ENCODE measurements at regions not wholly inside any gene's neighbourhood (a gene's known extent, or its start where the extent isn't known, plus 50 kb on each side); places are given as distances from the start of the nearest gene placed in this dataset.

DNA sequence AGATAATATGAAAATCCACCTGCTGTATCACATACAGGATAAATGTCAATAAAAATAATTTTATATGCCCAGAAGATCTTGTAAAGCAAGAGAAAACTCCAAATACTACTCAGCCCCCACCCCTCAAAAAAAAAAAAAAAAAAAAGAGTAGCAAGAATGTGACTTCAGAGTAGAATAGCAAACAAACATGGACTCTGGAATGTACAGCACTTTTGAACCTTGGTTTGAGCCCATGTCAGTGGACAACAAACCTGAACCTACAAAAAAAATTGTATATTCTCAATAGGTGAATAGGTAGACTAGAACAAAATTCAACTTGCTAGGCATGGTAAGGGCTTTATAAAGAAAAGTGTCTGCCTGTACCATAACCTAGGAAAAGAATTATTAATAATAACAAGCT is 428.0 kb downstream of the SLITRK6 start:
- DNase-seq = no peak

DNA sequence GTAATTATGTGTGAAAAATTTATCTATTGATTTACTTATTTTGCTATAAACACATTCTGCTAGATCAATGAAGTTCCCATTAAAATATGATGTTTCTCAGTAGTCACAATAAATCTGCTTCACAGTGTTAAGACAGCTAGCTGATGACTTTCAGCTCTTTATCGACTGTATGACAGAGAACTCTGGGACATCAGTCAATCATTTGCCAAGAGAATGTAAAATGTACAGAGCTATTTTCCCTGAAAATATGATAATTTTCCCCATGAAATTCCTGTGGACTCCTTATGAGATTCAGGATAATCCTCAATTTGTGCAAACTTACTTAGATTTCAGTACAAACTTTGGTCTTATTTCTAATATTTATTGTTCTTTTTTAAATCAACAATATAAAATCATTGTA is 430.5 kb downstream of the SLITRK6 start:
- DNase-seq = no peak

DNA sequence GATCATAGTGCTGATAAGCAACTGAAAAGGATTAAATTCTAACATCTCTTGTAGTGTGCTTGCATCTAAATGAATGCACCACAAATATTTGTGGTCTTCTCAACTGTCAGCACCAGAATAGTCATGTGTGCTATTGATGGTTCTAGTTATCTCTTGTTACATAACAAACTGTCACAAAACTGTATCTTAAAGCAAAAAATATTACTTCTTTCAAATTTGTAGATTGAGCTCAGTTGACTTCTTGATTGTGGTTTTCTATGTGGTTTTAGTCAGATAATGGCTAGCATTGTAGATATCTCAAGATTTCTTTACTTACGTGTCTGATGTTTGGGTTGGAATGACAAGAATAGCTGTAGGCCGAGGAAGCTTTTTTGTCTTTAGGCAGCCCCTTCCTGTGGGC is 431.3 kb downstream of the SLITRK6 start:
- no peak for DNase-seq

DNA sequence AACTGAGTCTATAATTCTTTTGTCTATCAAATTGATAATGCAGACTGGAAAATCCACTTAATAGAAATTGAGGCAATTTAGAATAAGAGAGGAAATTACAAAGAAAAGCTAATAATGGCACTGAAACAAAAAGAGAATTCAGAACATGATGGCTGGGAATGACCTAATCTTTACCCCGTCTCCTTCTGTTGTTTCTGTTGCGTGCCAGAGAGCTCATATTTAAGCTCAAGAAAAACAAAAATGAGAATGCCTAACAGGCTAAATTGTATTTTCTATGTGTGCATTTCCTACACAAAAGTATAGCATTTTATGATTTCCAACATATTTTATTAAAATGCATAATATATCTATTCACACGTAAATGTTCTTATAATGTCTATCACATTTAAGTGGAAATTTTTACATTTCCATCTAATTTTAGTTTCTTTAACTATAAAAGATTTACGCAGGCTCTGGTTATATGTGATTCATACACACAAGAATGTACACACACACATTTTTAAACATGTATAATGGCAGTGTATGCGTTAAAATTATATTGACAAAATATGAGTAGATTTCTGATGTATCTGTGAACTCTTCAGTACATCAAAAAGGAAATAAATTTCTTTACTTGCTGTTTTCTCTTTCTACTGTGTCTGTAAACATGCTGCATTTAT is 432.3 kb downstream of the SLITRK6 start:
- DNase-seq = no peak

- DNase-seq = no peak
These were observed 435.7 kb downstream of the SLITRK6 start for GRCh38 chr13:85363504-85363903.

- no peak for DNase-seq
These were observed 436.2 kb downstream of the SLITRK6 start for GRCh38 chr13:85362980-85363379.

DNA sequence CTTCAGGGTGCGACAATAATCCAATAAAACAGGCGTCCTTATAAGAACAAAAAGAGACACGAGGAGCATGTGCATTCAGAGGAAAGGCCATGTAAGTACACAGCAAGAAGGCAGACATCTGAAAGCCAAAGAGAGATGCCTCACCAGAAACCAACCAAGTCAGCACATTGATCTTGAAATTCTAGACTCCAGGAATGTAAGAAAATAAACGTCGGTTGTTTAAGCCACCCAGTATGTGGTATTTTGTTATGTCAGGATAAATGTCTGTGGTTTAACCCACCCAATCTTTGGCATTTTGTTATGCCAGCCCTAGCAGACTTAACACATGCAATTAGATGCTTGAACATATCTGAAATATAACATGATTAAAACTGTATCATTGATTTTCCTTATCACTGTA is 452.0 kb downstream of the SLITRK6 start:
- DNase-seq = no peak

DNA sequence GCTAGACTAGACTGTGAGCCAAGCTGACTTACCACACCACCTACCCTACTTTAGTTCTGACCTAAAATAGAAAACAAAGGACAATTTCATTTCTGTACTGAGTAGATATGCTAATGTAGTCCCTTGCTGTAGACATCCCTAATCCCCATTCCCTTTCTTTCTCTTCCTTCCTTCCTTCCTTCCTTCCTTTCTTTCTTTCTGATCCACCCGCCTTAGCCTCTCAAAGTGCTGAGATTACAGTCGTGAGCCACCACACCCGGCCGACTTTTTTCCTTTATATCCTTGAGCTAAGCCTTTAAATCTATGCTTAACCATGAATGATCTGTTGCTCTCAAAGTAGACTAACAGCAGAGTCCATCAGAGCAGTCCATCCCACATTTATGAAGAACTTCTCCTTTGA is 465.0 kb downstream of the SLITRK6 start:
- DNase-seq = no peak

DNA sequence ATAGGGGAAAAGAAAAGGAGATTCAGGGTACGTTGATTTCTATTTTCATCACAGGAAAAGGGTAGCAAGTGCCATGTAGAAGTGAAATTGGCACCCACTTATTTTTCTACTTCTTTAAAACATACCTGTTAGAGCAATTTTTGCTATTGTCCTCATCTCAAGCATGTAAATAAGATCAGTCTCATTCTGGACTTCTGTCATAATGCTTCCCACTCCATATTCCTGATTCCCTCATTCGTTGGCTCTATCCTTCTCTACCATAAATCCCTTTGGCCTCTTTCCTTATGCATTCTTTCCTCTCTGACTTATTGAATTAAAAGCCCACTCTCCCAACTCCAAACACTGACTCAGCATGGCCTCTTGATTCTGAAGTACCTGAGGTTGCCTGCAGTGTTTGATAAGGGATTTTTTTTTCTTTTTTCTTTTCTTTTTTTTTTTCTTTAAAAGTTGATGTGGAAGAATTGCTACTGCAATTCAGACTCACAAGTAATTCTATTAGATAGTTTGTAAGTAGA is 465.7 kb downstream of the SLITRK6 start:
- no peak for DNase-seq

DNA sequence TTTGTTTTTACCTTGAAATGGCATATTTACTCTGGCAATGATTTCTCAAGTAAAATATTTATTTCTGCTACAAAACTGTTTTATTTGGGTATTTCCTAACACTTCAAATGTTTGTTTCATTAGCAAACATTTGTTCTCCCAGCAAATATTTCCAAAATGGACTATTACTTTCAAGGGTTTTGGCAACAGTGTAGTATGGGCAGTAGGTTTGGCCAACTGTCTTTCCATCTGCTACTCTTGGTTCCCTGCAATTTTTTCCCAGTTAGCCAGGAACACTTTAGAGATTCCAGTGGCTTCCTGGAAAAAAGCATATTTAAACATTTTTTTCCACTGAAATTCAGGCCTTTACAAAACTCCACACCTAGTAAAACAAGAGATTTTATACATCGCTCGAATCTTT is 466.6 kb downstream of the SLITRK6 start:
- no peak for DNase-seq

GRCh38 chr13:85321734-85322133 is 477.5 kb downstream of the SLITRK6 start:
- no peak for DNase-seq

GRCh38 chr13:85317781-85318180 is 481.4 kb downstream of the SLITRK6 start:
- DNase-seq = no peak

DNA sequence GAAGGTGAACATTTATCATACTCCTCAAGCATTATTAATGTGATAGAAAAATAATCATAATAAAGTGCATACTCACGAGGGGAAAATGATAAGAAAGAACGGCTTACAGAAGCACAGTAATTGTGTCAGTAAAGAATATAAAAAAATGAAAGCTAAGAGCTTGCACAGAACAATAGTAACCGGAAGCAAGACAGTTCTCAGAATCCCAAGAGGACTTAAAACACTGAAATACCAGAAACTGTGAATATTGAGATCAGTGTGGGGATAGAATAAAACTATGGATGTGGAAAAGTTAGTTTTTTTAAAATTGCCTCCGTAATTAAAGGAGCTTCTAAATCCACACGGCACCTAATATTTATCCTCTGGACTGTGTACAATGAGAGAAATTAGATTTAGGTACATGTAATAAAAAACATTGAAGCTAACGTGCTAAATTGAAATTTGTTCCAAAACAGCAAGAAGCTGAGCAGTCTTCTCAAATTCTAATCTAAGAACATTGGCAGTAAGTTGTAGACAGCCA is 482.7 kb downstream of the SLITRK6 start:
- DNase-seq = no peak

DNA sequence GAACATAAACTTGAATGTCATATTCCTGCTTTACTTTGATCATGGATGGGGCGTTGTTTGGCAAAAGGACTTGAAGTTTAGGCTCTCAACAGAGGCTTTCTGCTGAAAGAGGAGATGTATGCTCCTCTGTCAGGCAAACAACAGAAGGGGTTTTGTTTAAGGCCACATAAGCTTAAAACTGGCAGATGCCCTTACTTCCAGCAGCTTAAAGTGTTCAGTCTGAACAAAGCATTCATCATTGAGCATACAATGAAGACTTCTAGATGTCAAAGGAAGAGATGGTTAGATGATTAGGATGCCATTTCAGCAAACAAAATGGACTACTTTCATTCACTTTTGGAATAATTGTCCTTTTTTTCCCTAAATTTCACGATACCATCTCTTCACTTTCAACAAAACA is 484.5 kb downstream of the SLITRK6 start:
- DNase-seq = no peak

GRCh38 chr13:85313761-85314503 is 485.3 kb downstream of the SLITRK6 start:
- DNase-seq = no peak

DNA sequence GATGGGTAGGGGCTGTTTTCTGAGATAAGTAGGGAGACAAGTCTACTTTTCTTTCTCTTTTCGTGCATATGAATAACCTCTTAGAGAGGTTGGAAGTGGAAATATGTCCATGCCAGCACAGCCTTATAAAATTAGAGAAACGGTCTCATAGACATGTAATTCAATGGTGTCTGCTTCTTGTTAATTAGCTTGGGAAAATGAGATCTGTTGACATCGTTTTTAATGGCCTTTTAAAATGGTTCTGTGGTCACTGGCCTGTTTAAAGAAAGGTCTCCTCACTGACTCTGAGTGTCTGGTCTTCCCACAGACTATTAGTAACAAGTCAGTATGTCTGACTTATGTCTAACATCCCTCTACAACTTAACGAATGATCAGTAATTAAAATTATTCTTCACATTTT is 487.1 kb downstream of the SLITRK6 start:
- DNase-seq = no peak

DNA sequence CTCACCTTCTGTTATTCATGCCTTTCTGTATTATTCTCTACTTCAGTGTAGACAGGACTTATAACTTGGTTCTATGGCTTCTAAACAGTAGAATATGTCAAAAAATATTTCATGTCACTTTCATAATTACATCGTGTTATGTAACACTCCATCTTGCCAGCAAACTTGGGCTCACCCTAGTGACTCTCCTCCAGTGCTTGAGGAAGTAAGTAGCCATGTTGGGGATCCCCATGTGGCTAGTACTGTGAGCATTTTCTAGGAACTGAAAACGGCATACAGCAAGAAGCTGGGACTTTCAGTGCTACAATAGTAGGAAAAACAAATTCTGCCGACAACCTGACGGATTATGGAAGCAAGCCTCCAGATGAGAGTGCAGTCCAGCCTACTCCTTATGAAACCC is 495.6 kb downstream of the SLITRK6 start:
- DNase-seq = no peak

DNA sequence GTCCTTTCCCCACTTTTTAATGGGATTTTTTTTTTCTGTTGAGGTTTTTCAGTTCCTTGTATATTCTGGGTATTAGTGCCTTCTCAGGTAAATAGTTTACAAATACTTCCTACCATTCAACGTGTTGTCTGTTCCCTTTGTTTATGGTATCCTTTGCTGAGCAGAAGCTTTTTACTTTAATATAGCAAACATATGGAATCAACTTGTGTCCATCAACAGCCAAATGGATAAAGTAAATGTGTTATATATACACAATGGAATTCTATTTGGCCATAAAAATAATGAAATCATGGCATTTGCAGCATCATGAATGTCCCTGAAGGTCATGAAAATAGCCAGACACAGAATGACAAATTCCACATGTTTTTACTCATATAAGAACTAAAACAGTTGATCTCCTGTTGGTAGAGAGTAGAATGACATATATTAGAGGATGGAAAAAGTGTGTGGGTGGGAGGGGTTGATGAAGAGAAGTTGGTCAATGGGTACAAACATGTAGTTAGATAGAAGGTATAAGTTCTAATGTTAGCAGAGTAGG is 500.8 kb downstream of the SLITRK6 start:
- no peak for DNase-seq

- DNase-seq = no peak
These were observed 510.5 kb downstream of the SLITRK6 start for GRCh38 chr13:85288698-85289097.

- no peak for DNase-seq
These were observed 511.7 kb downstream of the SLITRK6 start for GRCh38 chr13:85287528-85287927.

- no peak for DNase-seq
These were observed 513.1 kb downstream of the SLITRK6 start for GRCh38 chr13:85286081-85286480.

DNA sequence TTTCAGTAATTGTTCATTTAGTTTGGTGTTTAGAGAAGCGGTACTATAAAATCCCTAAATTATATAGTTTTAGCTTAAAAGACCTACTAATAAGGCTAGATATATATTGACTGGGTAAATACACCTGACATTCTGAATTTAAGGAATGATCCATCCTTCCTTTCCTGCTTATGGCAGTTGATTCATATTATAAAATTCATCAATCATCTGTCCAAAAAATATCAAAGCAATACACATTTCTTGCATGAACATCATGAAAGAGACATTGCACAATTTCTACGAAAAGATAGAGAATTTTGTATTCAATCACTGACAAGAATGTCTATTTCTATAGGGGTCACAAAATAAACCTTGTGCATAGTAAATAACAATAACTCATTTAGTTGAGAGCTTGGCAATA is 514.9 kb downstream of the SLITRK6 start:
- no peak for DNase-seq

GRCh38 chr13:85283408-85283807 is 515.8 kb downstream of the SLITRK6 start:
- DNase-seq = no peak

- DNase-seq = no peak
These were observed 516.3 kb downstream of the SLITRK6 start for GRCh38 chr13:85282876-85283275.

Measured in CD4-positive, alpha-beta T cell treated with Interferon alpha-2 for 1 hour (primary cell).